ENCODE measurements at regions not wholly inside any gene's neighbourhood (a gene's known extent, or its start where the extent isn't known, plus 50 kb on each side); places are given as distances from the start of the nearest gene placed in this dataset.

GRCh38 chr2:61690078-61690596 lies 152.0 kb upstream of the XPO1 start:
- no peak for TF ChIP-seq CTCF (IDR thresholded peaks at IDR 0.05; ENCODE audit: low read depth, low read length, missing control alignments)
- DNase-seq (ENCODE audit: low read depth), result no peak
- in situ Hi-C loops (cut with HindIII; ENCODE audit: low sequenced_read_pairs), result no loop called here
- H3K4me3 ChIP-seq (ENCODE audit: low read depth, low read length), result no peak overlapping the region

- no peak for TF ChIP-seq CTCF (IDR thresholded peaks at IDR 0.05; ENCODE audit: low read depth, low read length, missing control alignments)
- DNase-seq (ENCODE audit: low read depth), result no peak
- no peak overlapping the region for H3K4me3 ChIP-seq (ENCODE audit: low read depth, low read length)
- in situ Hi-C loops (cut with HindIII; ENCODE audit: low sequenced_read_pairs), result no loop called here
Measured at GRCh38 chr2:61689568-61689967, 151.4 kb upstream of the XPO1 start.

GRCh38 chr2:61688369-61689334 lies 150.5 kb upstream of the XPO1 start:
- in situ Hi-C loops (cut with HindIII; ENCODE audit: low sequenced_read_pairs), result no loop called here
- no peak for TF ChIP-seq CTCF (IDR thresholded peaks at IDR 0.05; ENCODE audit: low read depth, low read length, missing control alignments)
- H3K4me3 ChIP-seq (ENCODE audit: low read depth, low read length), result no peak overlapping the region
- DNase-seq (ENCODE audit: low read depth), result no peak

GRCh38 chr2:61679096-61679495 lies 140.9 kb upstream of the XPO1 start:
- H3K4me3 ChIP-seq (ENCODE audit: low read depth, low read length), result no peak overlapping the region
- in situ Hi-C loops (cut with HindIII; ENCODE audit: low sequenced_read_pairs), result no loop called here
- no peak for TF ChIP-seq CTCF (IDR thresholded peaks at IDR 0.05; ENCODE audit: low read depth, low read length, missing control alignments)
- DNase-seq (ENCODE audit: low read depth), result no peak

- DNase-seq (ENCODE audit: low read depth), result no peak
- TF ChIP-seq CTCF (IDR thresholded peaks at IDR 0.05; ENCODE audit: low read depth, low read length, missing control alignments), result no peak
- H3K4me3 ChIP-seq (ENCODE audit: low read depth, low read length), result no peak overlapping the region
- in situ Hi-C loops (cut with HindIII; ENCODE audit: low sequenced_read_pairs), result no loop called here
Measured at GRCh38 chr2:61677942-61678341, 139.8 kb upstream of the XPO1 start.

GRCh38 chr2:61677306-61677705 lies 139.2 kb upstream of the XPO1 start:
- no peak overlapping the region for H3K4me3 ChIP-seq (ENCODE audit: low read depth, low read length)
- DNase-seq (ENCODE audit: low read depth), result no peak
- no peak for TF ChIP-seq CTCF (IDR thresholded peaks at IDR 0.05; ENCODE audit: low read depth, low read length, missing control alignments)
- in situ Hi-C loops (cut with HindIII; ENCODE audit: low sequenced_read_pairs), result no loop called here

Data from astrocyte of the cerebellum (primary cell).